CD14-positive monocyte (primary cell): ENCODE measurements at regions not wholly inside any gene's neighbourhood (a gene's known extent, or its start where the extent isn't known, plus 50 kb on each side); places are given as distances from the start of the nearest gene placed in this dataset.

ENCODE experiments used
- DNase-seq, 3 donors: peaks; one replicate each; pipeline ENCODE4 v3.0.0-alpha.2; 2011 to 2022
- H2AFZ ChIP-seq: 2 replicates; pipeline ENCODE4 v1.6.0; 2012; ENCODE audit warnings: mild to moderate bottlenecking, low read depth, low read length, inconsistent platforms; ENCODE audit not compliant: insufficient read depth, poor library complexity, severe bottlenecking
- H3K27ac ChIP-seq, 2 donors: 1 replicate in 1 of 2; 2 replicates in 1 of 2; pipeline ENCODE4 v1.5.1; 2012 to 2013; ENCODE audit warnings: low read length in 2 of 2, control low read depth in 1 of 2, inconsistent platforms in 1 of 2, low read depth in 1 of 2, mild to moderate bottlenecking in 1 of 2
- H3K27me3 ChIP-seq, 2 donors: one replicate each; pipeline versions ENCODE4 v1.6.0 to v1.6.1; 2011 to 2013; ENCODE audit warnings: low read length in 2 of 2; ENCODE audit not compliant: control insufficient read depth in 2 of 2, insufficient read depth in 2 of 2
- H3K36me3 ChIP-seq, 2 donors: replicated peaks in 1 of 2; 1 replicate in 1 of 2; 2 replicates in 1 of 2; pipeline versions ENCODE4 v1.5.1 to v1.6.1; 2012 to 2013; ENCODE audit warnings: low read length in 2 of 2, control low read depth in 1 of 2, inconsistent platforms in 1 of 2, mild to moderate bottlenecking in 1 of 2; ENCODE audit not compliant: insufficient read depth in 2 of 2, control insufficient read depth in 1 of 2
- H3K4me1 ChIP-seq, 2 donors: 1 replicate in 1 of 2; 2 replicates in 1 of 2; pipeline versions ENCODE4 v1.5.1 to v1.6.1; 2012 to 2013; ENCODE audit warnings: low read length in 2 of 2, control low read depth in 1 of 2, inconsistent platforms in 1 of 2, mild to moderate bottlenecking in 1 of 2, moderate library complexity in 1 of 2; ENCODE audit not compliant: insufficient read depth in 2 of 2, control insufficient read depth in 1 of 2
- H3K4me2 ChIP-seq: replicated peaks from 2 replicates; pipeline ENCODE3; 2012; ENCODE audit warnings: low read length, moderate library complexity, mild to moderate bottlenecking; ENCODE audit not compliant: poor library complexity, severe bottlenecking; ENCODE audit errors: extremely low read depth
- H3K4me3 ChIP-seq, 3 experiments: fragments of 200-600 bp in 1 of 3; sonication (generic) in 1 of 3; replicated peaks in 1 of 3; 1 replicate in 2 of 3; 2 replicates in 1 of 3; pipeline ENCODE4 v1.5.1; 2011 to 2013; ENCODE audit warnings: low read length in 3 of 3, mild to moderate bottlenecking in 3 of 3, control low read depth in 2 of 3, low read depth in 2 of 3, inconsistent platforms in 1 of 3, moderate library complexity in 1 of 3
- H3K79me2 ChIP-seq: 2 replicates; pipeline ENCODE4 v1.6.0; 2012; ENCODE audit warnings: mild to moderate bottlenecking, control low read depth, inconsistent platforms, low read length, moderate library complexity; ENCODE audit not compliant: insufficient read depth
- H3K9ac ChIP-seq: 2 replicates; pipeline ENCODE4 v1.6.0; 2017; ENCODE audit warnings: low read length, mild to moderate bottlenecking; ENCODE audit not compliant: insufficient read depth, poor library complexity, severe bottlenecking
- H3K9me3 ChIP-seq, 2 donors: replicated peaks in 1 of 2; 1 replicate in 1 of 2; 2 replicates in 1 of 2; pipeline versions ENCODE4 v1.5.1 to v1.6.1; 2012 to 2013; ENCODE audit warnings: low read length in 2 of 2, control low read depth in 1 of 2; ENCODE audit not compliant: control insufficient read depth in 1 of 2, insufficient read depth in 1 of 2
- H4K20me1 ChIP-seq: 2 replicates; pipeline ENCODE4 v1.6.0; 2012; ENCODE audit warnings: mild to moderate bottlenecking, low read length, control low read depth, moderate library complexity; ENCODE audit not compliant: insufficient read depth
- H3K27ac Mint-ChIP-seq, 7 donors: one replicate each; pipeline ENCODE4 v1.8.0; 2020; ENCODE audit warnings: mild to moderate bottlenecking in 7 of 7, mixed read lengths in 7 of 7, moderate library complexity in 6 of 7, inconsistent platforms in 2 of 7
- H3K27me3 Mint-ChIP-seq, 3 donors: one replicate each; pipeline ENCODE4 v1.8.0; 2021 to 2022; ENCODE audit warnings: low read depth in 3 of 3, mild to moderate bottlenecking in 3 of 3, mixed read lengths in 3 of 3, moderate library complexity in 3 of 3, inconsistent platforms in 1 of 3
- H3K36me3 Mint-ChIP-seq, 2 donors: one replicate each; pipeline ENCODE4 v1.8.0; 2020; ENCODE audit warnings: mixed read lengths in 2 of 2, inconsistent platforms in 1 of 2, mild to moderate bottlenecking in 1 of 2
- H3K4me1 Mint-ChIP-seq: one replicate; pipeline ENCODE4 v1.8.0; 2020; ENCODE audit warnings: mild to moderate bottlenecking, mixed read lengths
- H3K4me3 Mint-ChIP-seq, 2 donors: one replicate each; pipeline ENCODE4 v1.8.0; 2020; ENCODE audit warnings: mild to moderate bottlenecking in 2 of 2, mixed read lengths in 2 of 2, moderate library complexity in 1 of 2
- H3K9me3 Mint-ChIP-seq, 7 donors: one replicate each; pipeline ENCODE4 v1.8.0; 2020 to 2022; ENCODE audit warnings: mixed read lengths in 7 of 7, mild to moderate bottlenecking in 6 of 7, moderate library complexity in 6 of 7, inconsistent platforms in 2 of 7
- CTCF ChIP-seq: fragments of 200-600 bp; IDR thresholded peaks from one replicate; pipeline ENCODE4 v1.8.0; 2022; ENCODE audit warnings: antibody characterized with exemption, mild to moderate bottlenecking
- WGBS: methylation state at CpG from one replicate; pipeline ENCODE4 v1.1.5; 2013; ENCODE audit warnings: missing lambda C conversion rate; ENCODE audit not compliant: insufficient coverage; 5-methylcytosine and 5-hydroxymethylcytosine counted together
- intact Hi-C, 2 donors: fragments of 100-400 bp; cut with micrococcal nuclease; formaldehyde crosslinking; loops; one replicate each; pipeline versions ENCODE4 v1.15.0 to v1.15.1; 2023

- Histone ChIP-seq H3K27ac (no peak overlapping the region), H3K4me3 (no peak overlapping the region), H2AFZ (no peak overlapping the region), H3K4me2 (no peak overlapping the region), H4K20me1 (no peaks in the 10 kb centered on the region), H3K9ac (no peak overlapping the region), H3K9me3 (peaks cover 0 to 3% of the 10 kb centered on the region in 2 donors), H3K27me3 (no peaks in the 10 kb centered on the region), H3K36me3 (no peaks in the 10 kb centered on the region), H3K79me2 (no peaks in the 10 kb centered on the region), H3K4me1 (no peaks in the 10 kb centered on the region)
- no peak for DNase-seq
- no peak for TF ChIP-seq CTCF
- intact Hi-C loops: no loop called here
- no CpG with 5 or more reads among the region's 2 CpGs for WGBS
- no peak overlapping the region for H3K27ac Mint-ChIP-seq
- no peaks in the 10 kb centered on the region for H3K36me3 Mint-ChIP-seq
- peaks cover 0 to 2% (median 0%) of the 10 kb centered on the region in 3 donors for H3K27me3 Mint-ChIP-seq
- peaks cover 0 to 4% (median 0%) of the 10 kb centered on the region in 7 donors for H3K9me3 Mint-ChIP-seq
- H3K4me3 Mint-ChIP-seq: no peak overlapping the region
- H3K4me1 Mint-ChIP-seq: no peaks in the 10 kb centered on the region
These were observed 1185.9 kb upstream of the B3GALT2 start for GRCh38 chr1:194372266-194372665.

- Mint-ChIP-seq H3K9me3 (peaks cover 0 to 6% (median 0%) of the 10 kb centered on the region in 7 donors), H3K27me3 (peaks cover 0 to 2% (median 0%) of the 10 kb centered on the region in 3 donors)
These were observed 1183.2 kb upstream of the B3GALT2 start for GRCh38 chr1:194369622-194370021.

More at GRCh38 chr1:194369622-194370021, 1183.2 kb upstream of the B3GALT2 start:
- Mint-ChIP-seq H3K36me3 (no peaks in the 10 kb centered on the region), H3K4me1 (no peaks in the 10 kb centered on the region), H3K4me3 (no peak overlapping the region), H3K27ac (no peak overlapping the region)
- Histone ChIP-seq H3K9me3 (peaks cover 0 to 3% of the 10 kb centered on the region in 2 donors), H4K20me1 (no peaks in the 10 kb centered on the region), H3K4me1 (no peaks in the 10 kb centered on the region), H3K4me3 (no peak overlapping the region), H3K4me2 (no peak overlapping the region), H2AFZ (no peak overlapping the region), H3K36me3 (no peaks in the 10 kb centered on the region), H3K9ac (no peak overlapping the region), H3K27me3 (no peaks in the 10 kb centered on the region), H3K79me2 (no peaks in the 10 kb centered on the region), H3K27ac (no peak overlapping the region)
- intact Hi-C loops: no loop called here
- no CpG with 5 or more reads among the region's 1 CpG for WGBS
- no peak for DNase-seq
- TF ChIP-seq CTCF: no peak
